ENCODE measurements at regions not wholly inside any gene's neighbourhood (a gene's known extent, or its start where the extent isn't known, plus 50 kb on each side); places are given as distances from the start of the nearest gene placed in this dataset.
"Not testable (repeated sequence)": the region's sequence is repeated elsewhere in the genome, so short reads cannot be mapped to it uniquely, and the experiment has no call there.

DNA sequence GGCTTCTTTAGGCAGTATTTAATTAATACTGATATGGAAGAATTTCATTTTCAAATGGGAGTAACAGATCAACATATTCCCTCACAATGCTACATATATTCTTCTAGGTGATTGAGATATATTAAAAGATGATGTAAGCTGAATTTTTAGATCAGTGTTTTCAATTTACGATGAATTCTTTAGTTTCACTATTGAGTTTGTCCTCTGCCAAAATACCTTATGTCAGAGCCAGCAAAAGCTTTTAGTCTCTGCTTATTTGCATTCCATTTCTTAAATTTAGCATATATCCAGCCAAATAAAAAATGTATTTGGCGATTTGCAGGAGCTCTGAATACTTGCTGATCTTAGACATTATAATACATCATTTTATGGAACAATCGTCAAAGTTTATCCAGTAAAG is 144.3 kb downstream of the MOSPD2 start:
- TF ChIP-seq POLR2A (IDR thresholded peaks at IDR 0.05) (no peak), CTCF (IDR thresholded peaks at IDR 0.05) (no peak), POLR2AphosphoS5 (IDR thresholded peaks at IDR 0.05) (no peak)
- Histone ChIP-seq H3K4me1 (no peaks in the 10 kb centered on the region), H3K27me3 (peaks cover 0 to 4% of the 10 kb centered on the region in 2 donors), H3K27ac (no peak overlapping the region), H3K36me3 (no peaks in the 10 kb centered on the region), H3K9me3 (no peaks in the 10 kb centered on the region), H3K4me3 (no peak overlapping the region)
- DNase-seq (ENCODE audit: low spot score in 2 of 2), result no peak
- intact Hi-C loops (cut with DNase I; ENCODE audit: low total_unique reads), result no loop called here

- no peaks in the 10 kb centered on the region for H3K36me3 ChIP-seq
- DNase-seq (ENCODE audit: low spot score in 2 of 2), result no peak
- peaks cover 0 to 4% of the 10 kb centered on the region in 2 donors for H3K27me3 ChIP-seq
- intact Hi-C loops (cut with DNase I; ENCODE audit: low total_unique reads), result no loop called here
- H3K27ac ChIP-seq, result no peak overlapping the region
- no peaks in the 10 kb centered on the region for H3K9me3 ChIP-seq
- no peaks in the 10 kb centered on the region for H3K4me1 ChIP-seq
- no peak for TF ChIP-seq CTCF (IDR thresholded peaks at IDR 0.05)
- TF ChIP-seq POLR2AphosphoS5 (IDR thresholded peaks at IDR 0.05), result no peak
- no peak for TF ChIP-seq POLR2A (IDR thresholded peaks at IDR 0.05)
- no peak overlapping the region for H3K4me3 ChIP-seq
These were observed 142.8 kb downstream of the MOSPD2 start for GRCh38 chrX:15016051-15016450.

DNA sequence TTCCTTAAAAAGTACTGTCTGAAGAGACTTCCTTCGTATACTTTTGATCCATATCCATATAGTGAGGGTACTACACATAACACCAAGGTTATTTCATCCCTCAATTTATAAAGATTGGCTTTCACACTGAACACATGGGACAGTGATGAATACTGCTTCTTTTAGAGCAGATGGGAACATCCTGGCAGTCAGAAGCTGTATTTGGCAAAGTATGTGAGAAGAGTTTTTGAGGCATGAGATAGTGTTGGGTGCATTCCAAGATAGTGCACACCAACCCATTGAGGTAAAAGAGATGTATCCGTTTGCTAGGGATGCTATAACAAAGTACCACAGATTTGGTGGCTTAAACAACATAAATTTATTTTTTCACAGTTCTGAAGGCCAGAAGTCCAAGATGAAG is 141.1 kb downstream of the MOSPD2 start:
- no peak overlapping the region for H3K27ac ChIP-seq
- no peak for DNase-seq (ENCODE audit: low spot score in 2 of 2)
- no peaks in the 10 kb centered on the region for H3K4me1 ChIP-seq
- intact Hi-C loops (cut with DNase I; ENCODE audit: low total_unique reads), result no loop called here
- TF ChIP-seq POLR2AphosphoS5 (IDR thresholded peaks at IDR 0.05) (no peak), CTCF (IDR thresholded peaks at IDR 0.05) (no peak), POLR2A (IDR thresholded peaks at IDR 0.05) (no peak)
- peaks cover 0 to 4% of the 10 kb centered on the region in 2 donors for H3K27me3 ChIP-seq
- no peaks in the 10 kb centered on the region for H3K36me3 ChIP-seq
- H3K4me3 ChIP-seq, result no peak overlapping the region
- no peaks in the 10 kb centered on the region for H3K9me3 ChIP-seq

DNA sequence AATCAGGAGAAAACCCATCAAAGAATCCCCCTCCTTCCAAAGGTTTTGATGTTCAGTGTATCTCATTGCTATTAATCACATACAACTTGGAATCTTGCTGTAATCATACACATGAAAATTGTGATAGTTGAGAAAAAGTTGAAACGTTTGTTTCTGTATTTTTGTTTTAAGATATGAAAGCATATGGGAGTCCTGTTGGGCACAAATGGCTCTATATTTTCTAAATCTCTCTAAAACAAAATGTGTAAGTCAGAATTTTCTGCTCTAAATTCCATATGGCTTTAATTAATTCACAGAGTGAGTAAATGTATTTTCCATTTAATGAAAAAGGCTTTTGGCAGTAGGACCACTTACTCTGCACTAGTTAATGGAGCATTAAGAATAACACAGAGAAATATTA is 140.2 kb downstream of the MOSPD2 start:
- Histone ChIP-seq H3K4me1 (no peaks in the 10 kb centered on the region), H3K9me3 (no peaks in the 10 kb centered on the region), H3K27me3 (no peaks in the 10 kb centered on the region), H3K36me3 (no peaks in the 10 kb centered on the region), H3K27ac (no peak overlapping the region), H3K4me3 (no peak overlapping the region)
- intact Hi-C loops (cut with DNase I; ENCODE audit: low total_unique reads), result no loop called here
- DNase-seq (ENCODE audit: low spot score in 2 of 2), result no peak
- TF ChIP-seq POLR2A (IDR thresholded peaks at IDR 0.05) (no peak), POLR2AphosphoS5 (IDR thresholded peaks at IDR 0.05) (no peak)

DNA sequence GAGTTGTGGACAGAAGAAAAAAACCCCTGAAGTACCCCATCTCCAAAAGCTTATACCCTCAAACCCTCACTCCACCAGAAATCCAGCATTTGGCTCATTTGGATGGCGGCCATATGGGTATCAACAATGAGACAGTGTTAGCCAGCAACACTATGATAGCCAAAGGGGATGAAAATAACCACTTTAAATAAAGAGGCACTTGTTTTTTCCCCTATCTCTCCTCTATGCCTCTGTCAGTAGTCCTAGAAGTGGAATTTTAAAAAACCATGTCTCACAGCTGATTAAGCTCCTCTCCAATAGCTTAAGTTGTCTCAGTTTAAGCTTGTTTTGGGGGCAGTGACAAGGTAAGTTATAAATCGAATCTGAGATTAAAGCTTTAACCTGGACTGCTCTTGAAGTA is 124.0 kb downstream of the MOSPD2 start:
- intact Hi-C loops (cut with DNase I; ENCODE audit: low total_unique reads), result no loop called here
- no peak overlapping the region for H3K27ac ChIP-seq
- H3K4me3 ChIP-seq, result no peak overlapping the region
- no peaks in the 10 kb centered on the region for H3K9me3 ChIP-seq
- H3K36me3 ChIP-seq, result no peaks in the 10 kb centered on the region
- peaks cover 0 to 15% of the 10 kb centered on the region in 2 donors for H3K27me3 ChIP-seq
- TF ChIP-seq POLR2A (IDR thresholded peaks at IDR 0.05) (no peak), CTCF (IDR thresholded peaks at IDR 0.05) (no peak), POLR2AphosphoS5 (IDR thresholded peaks at IDR 0.05) (no peak)
- H3K4me1 ChIP-seq, result no peaks in the 10 kb centered on the region
- DNase-seq (ENCODE audit: low spot score in 2 of 2), result no peak

- H3K36me3 ChIP-seq; intact Hi-C loops (cut with DNase I; ENCODE audit: low total_unique reads); DNase-seq (ENCODE audit: low spot score in 2 of 2); H3K4me3 ChIP-seq; H3K27me3 ChIP-seq; H3K27ac ChIP-seq; H3K4me1 ChIP-seq: not testable (repeated sequence)
- H3K9me3 ChIP-seq, result peaks cover 0 to 24% of the 10 kb centered on the region in 2 donors
These were observed 111.2 kb downstream of the MOSPD2 start for GRCh38 chrX:14984425-14984824.

Measured in breast epithelium (tissue), 4 donors.